NCI-H526 (cell line): ENCODE measurements at regions not wholly inside any gene's neighbourhood (a gene's known extent, or its start where the extent isn't known, plus 50 kb on each side); places are given as distances from the start of the nearest gene placed in this dataset.

Experiments used
- DNase-seq, 2 experiments: peaks; one replicate each; lab custom pipeline; 2025; lab: John Stamatoyannopoulos, UW

GRCh38 chr1:181142096-181142958, 53.8 kb downstream of the IER5 start:
- DNase-seq: peak; percentile 93 to 99

- no peak for DNase-seq
Measured at GRCh38 chr1:181143102-181143859, 54.8 kb downstream of the IER5 start.

GRCh38 chr1:181144238-181144637, 55.7 kb downstream of the IER5 start:
- DNase-seq: no peak

- DNase-seq: no peak
Measured at GRCh38 chr1:181148636-181149035, 60.1 kb downstream of the IER5 start.

- peak in 1 of 2 experiments; percentile 25 for DNase-seq
Measured at GRCh38 chr1:181149326-181150125, 61.0 kb downstream of the IER5 start.

- DNase-seq: no peak
Measured at GRCh38 chr1:181150273-181150672, 61.8 kb downstream of the IER5 start.

GRCh38 chr1:181150842-181151241, 62.3 kb downstream of the IER5 start:
- DNase-seq: no peak

- DNase-seq: no peak
Measured at GRCh38 chr1:181151378-181152326, 63.2 kb downstream of the IER5 start.

- DNase-seq: no peak
Measured at GRCh38 chr1:181152892-181153633, 64.6 kb downstream of the IER5 start.

GRCh38 chr1:181153634-181153961, 65.1 kb downstream of the IER5 start:
- no peak for DNase-seq

GRCh38 chr1:181155339-181155738, 66.8 kb downstream of the IER5 start:
- DNase-seq: no peak

- no peak for DNase-seq
Measured at GRCh38 chr1:181159451-181160140, 71.1 kb downstream of the IER5 start.

GRCh38 chr1:181160322-181160721, 71.8 kb downstream of the IER5 start:
- no peak for DNase-seq

- DNase-seq: no peak
Measured at GRCh38 chr1:181160998-181161870, 72.7 kb downstream of the IER5 start.

- DNase-seq: no peak
Measured at GRCh38 chr1:181163662-181164061, 75.2 kb downstream of the IER5 start.

- peak; percentile 90 to 96 for DNase-seq
Measured at GRCh38 chr1:181166377-181167196, 78.1 kb downstream of the IER5 start.

- no peak for DNase-seq
Measured at GRCh38 chr1:181169281-181169865, 80.9 kb downstream of the IER5 start.

GRCh38 chr1:181170194-181170593, 81.7 kb downstream of the IER5 start:
- DNase-seq: no peak
